ENCODE measurements at regions not wholly inside any gene's neighbourhood (a gene's known extent, or its start where the extent isn't known, plus 50 kb on each side); places are given as distances from the start of the nearest gene placed in this dataset.

DNA sequence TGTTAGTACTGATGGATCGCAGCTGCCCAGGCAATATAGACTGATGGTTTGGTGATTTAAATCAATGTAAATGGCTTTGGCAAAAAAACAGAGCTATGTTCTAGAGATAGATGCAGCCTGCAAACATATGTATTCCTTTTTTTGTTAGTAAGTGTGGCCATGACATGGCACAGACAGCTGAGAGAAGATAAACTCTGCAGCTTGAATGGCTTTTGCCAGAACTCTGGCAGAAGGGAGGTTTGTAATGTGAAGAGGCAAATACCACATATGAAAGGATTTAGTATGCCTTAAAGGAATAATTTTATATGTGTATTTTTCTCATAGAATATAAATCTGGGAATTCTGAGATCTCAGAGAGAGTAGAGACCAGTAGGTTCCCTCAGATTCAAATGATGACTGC is 340.2 kb upstream of the DMAC1 start:
- Histone ChIP-seq H3K36me3 (no peaks in the 10 kb centered on the region), H3K9me3 (no peaks in the 10 kb centered on the region), H3K4me1 (no peaks in the 10 kb centered on the region), H3K4me3 (no peak overlapping the region), H3K27ac (no peak overlapping the region), H3K27me3 (no peaks in the 10 kb centered on the region)
- no peak for DNase-seq
- intact Hi-C loops (cut with DNase I; ENCODE audit: low total_unique reads), result no loop called here
- TF ChIP-seq POLR2A (IDR thresholded peaks at IDR 0.05), result no peak
- TF ChIP-seq, protein P1, sequence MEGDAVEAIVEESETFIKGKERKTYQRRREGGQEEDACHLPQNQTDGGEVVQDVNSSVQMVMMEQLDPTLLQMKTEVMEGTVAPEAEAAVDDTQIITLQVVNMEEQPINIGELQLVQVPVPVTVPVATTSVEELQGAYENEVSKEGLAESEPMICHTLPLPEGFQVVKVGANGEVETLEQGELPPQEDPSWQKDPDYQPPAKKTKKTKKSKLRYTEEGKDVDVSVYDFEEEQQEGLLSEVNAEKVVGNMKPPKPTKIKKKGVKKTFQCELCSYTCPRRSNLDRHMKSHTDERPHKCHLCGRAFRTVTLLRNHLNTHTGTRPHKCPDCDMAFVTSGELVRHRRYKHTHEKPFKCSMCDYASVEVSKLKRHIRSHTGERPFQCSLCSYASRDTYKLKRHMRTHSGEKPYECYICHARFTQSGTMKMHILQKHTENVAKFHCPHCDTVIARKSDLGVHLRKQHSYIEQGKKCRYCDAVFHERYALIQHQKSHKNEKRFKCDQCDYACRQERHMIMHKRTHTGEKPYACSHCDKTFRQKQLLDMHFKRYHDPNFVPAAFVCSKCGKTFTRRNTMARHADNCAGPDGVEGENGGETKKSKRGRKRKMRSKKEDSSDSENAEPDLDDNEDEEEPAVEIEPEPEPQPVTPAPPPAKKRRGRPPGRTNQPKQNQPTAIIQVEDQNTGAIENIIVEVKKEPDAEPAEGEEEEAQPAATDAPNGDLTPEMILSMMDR (IDR thresholded peaks at IDR 0.05), result no peak

DNA sequence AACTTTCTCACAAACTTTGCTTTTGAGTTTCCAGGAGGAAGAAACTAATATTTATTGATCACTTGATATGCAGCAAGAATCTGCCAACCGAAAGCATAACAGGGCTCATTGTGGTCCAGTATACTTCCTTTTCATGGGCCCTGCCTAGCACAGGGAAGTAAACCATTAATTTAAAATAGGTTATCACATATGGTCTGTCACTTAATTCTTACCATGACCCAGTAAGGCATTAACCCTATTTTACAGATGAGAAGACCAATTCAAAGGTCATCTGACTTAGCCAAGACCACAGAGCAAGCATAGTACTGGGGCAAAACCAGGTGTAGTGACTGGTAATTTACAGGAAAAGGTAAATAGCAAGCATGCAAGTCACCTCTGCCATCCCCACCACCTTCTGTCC is 336.9 kb upstream of the DMAC1 start:
- no peak overlapping the region for H3K4me3 ChIP-seq
- H3K4me1 ChIP-seq, result no peaks in the 10 kb centered on the region
- intact Hi-C loops (cut with DNase I; ENCODE audit: low total_unique reads), result no loop called here
- no peak overlapping the region for H3K27ac ChIP-seq
- no peak for TF ChIP-seq POLR2A (IDR thresholded peaks at IDR 0.05)
- TF ChIP-seq, protein P1 (IDR thresholded peaks at IDR 0.05), result no peak
- H3K9me3 ChIP-seq, result no peaks in the 10 kb centered on the region
- no peak for DNase-seq
- no peaks in the 10 kb centered on the region for H3K27me3 ChIP-seq
- H3K36me3 ChIP-seq, result no peaks in the 10 kb centered on the region

DNA sequence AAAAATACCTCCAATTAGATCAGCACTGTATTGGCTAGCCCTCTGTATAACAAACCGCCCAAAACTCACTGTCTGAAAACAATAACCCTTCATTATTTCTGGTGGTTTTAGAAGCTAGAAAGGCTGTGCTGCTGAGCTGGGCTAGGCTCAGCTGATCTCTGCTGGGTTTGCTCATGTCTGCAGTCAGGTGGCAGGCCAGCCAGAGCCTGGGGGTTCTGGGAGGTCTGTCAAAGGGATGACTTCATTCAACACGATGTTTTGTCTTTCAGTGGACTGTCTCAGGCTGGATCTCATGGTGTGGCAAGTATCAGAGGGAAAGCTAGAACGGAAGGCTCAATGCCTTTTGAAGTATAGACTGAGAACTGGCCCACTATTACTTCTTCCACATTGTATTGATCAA is 335.1 kb upstream of the DMAC1 start:
- TF ChIP-seq, protein P1 (IDR thresholded peaks at IDR 0.05), result no peak
- H3K27ac ChIP-seq, result no peak overlapping the region
- no peaks in the 10 kb centered on the region for H3K27me3 ChIP-seq
- no peaks in the 10 kb centered on the region for H3K4me1 ChIP-seq
- no peaks in the 10 kb centered on the region for H3K9me3 ChIP-seq
- DNase-seq, result no peak
- H3K36me3 ChIP-seq, result no peaks in the 10 kb centered on the region
- no peak overlapping the region for H3K4me3 ChIP-seq
- intact Hi-C loops (cut with DNase I; ENCODE audit: low total_unique reads), result no loop called here

DNA sequence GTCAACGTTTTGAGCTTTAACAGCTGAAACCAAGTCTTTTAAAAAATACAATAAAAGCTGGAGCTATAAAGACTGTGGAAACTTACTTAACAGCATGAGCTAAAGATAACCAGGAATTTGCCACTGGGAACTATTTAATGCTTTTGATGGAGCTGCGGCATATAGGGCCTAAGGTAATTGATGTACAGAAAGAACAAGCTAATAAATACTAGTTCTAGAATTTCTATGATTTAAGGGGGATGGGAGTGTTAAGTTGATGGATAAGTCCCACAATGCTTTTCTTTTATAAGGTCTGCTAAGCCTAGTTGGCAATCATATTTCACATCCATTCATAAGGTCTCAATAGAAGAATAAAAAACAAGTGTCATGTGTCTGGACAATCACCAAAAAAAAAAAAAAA is 334.0 kb upstream of the DMAC1 start:
- TF ChIP-seq, protein P1 (IDR thresholded peaks at IDR 0.05), result no peak
- TF ChIP-seq POLR2A (IDR thresholded peaks at IDR 0.05), result no peak
- no peak for DNase-seq
- Histone ChIP-seq H3K36me3 (no peaks in the 10 kb centered on the region), H3K4me3 (no peak overlapping the region), H3K4me1 (no peaks in the 10 kb centered on the region), H3K27ac (no peak overlapping the region), H3K27me3 (no peaks in the 10 kb centered on the region), H3K9me3 (no peaks in the 10 kb centered on the region)
- intact Hi-C loops (cut with DNase I; ENCODE audit: low total_unique reads), result no loop called here

DNA sequence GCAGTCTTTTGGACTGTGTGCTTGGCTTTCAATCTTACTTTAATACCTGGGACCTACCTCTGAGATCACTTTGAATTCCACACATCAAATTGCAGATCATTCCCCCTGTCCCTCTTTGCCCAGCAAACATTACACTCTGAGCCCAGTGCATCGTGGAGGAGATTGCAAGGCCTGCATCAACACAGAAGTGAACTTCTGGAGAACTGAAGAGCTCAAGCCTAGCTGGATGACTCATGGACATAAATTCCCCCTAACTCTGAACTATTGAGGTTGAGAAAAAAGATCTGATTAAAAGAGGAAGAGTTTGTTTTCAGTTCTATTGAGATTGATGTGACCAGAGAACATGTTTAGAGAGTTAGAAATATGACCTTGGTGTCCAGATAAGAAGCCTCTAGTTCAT is 316.0 kb upstream of the DMAC1 start:
- no peak for DNase-seq
- Histone ChIP-seq H3K9me3 (no peaks in the 10 kb centered on the region), H3K4me1 (no peaks in the 10 kb centered on the region), H3K4me3 (no peak overlapping the region), H3K36me3 (no peaks in the 10 kb centered on the region), H3K27me3 (no peaks in the 10 kb centered on the region), H3K27ac (no peak overlapping the region)
- intact Hi-C loops (cut with DNase I; ENCODE audit: low total_unique reads), result no loop called here
- TF ChIP-seq, protein P1 (IDR thresholded peaks at IDR 0.05), result no peak
- no peak for TF ChIP-seq POLR2A (IDR thresholded peaks at IDR 0.05)
